Heart left ventricle (tissue), 16 donors: ENCODE measurements at regions not wholly inside any gene's neighbourhood (a gene's known extent, or its start where the extent isn't known, plus 50 kb on each side); places are given as distances from the start of the nearest gene placed in this dataset.
A peak's percentile ranks its signal among the peaks of the same experiment; 100 is the strongest.

ENCODE experiments used
- ATAC-seq, 4 donors: fragments of 200-7000 bp; cut with Tn5 transposase; one replicate each; pipeline ENCODE4 v1.9.1; 2020 to 2022; ENCODE audit warnings: moderate library complexity in 4 of 4, mild to moderate bottlenecking in 3 of 4, moderate number of reproducible peaks in 1 of 4
- DNase-seq, 5 donors: peaks; one replicate each; pipeline ENCODE4 v3.0.0-alpha.2; 2020
- H3K27ac ChIP-seq, 12 donors: fragments of 200-600 bp; sonication (generic) in 4 of 12; one replicate each; pipeline versions ENCODE4 v1.5.0 to v1.8.0; 2016 to 2022; ENCODE audit warnings: mild to moderate bottlenecking in 2 of 12
- H3K27me3 ChIP-seq, 9 donors: fragments of 200-600 bp; sonication (generic) in 2 of 9; one replicate each; pipeline versions ENCODE4 v1.5.1 to v1.8.0; 2016 to 2022; ENCODE audit warnings: mild to moderate bottlenecking in 3 of 9
- H3K36me3 ChIP-seq, 9 donors: fragments of 200-600 bp; sonication (generic) in 2 of 9; one replicate each; pipeline versions ENCODE4 v1.5.0 to v1.8.0; 2018 to 2022; ENCODE audit warnings: mild to moderate bottlenecking in 2 of 9
- H3K4me1 ChIP-seq, 12 donors: fragments of 200-600 bp; sonication (generic) in 4 of 12; one replicate each; pipeline versions ENCODE4 v1.5.0 to v1.8.0; 2016 to 2022; ENCODE audit warnings: mild to moderate bottlenecking in 3 of 12
- H3K4me3 ChIP-seq, 12 donors: fragments of 200-600 bp; sonication (generic) in 4 of 12; one replicate each; pipeline versions ENCODE4 v1.5.0 to v1.8.0; 2017 to 2022; ENCODE audit warnings: mild to moderate bottlenecking in 9 of 12, moderate library complexity in 4 of 12
- H3K9me3 ChIP-seq, 12 donors: fragments of 200-600 bp; sonication (generic) in 4 of 12; one replicate each; pipeline versions ENCODE4 v1.5.0 to v1.8.0; 2016 to 2022; ENCODE audit warnings: mild to moderate bottlenecking in 1 of 12
- CTCF ChIP-seq, 12 donors: fragments of 200-600 bp; sonication (generic) in 4 of 12; IDR thresholded peaks; one replicate each; pipeline versions ENCODE4 v1.5.0 to v1.8.0; 2018 to 2022; ENCODE audit warnings: antibody characterized with exemption in 12 of 12, mild to moderate bottlenecking in 5 of 12
- POLR2A ChIP-seq, 2 donors: fragments of 450-650 bp; IDR thresholded peaks; one replicate each; pipeline ENCODE4 v1.6.1; 2017; ENCODE audit warnings: antibody characterized with exemption in 2 of 2, mild to moderate bottlenecking in 2 of 2, moderate library complexity in 2 of 2
- WGBS, 4 donors: extraction: QIAGEN DNeasy Blood & Tissue Kit in 2 of 4; methylation state at CpG; one replicate each; pipeline versions ENCODE4 v1.1.5 to v1.1.7; 2013 to 2018; 5-methylcytosine and 5-hydroxymethylcytosine counted together
- intact Hi-C, 10 donors: fragments of 100-400 bp; cut with DNase I; formaldehyde crosslinking; loops; one replicate each; pipeline versions ENCODE4 v1.11.1 to v1.14.2; 2022
- donor health status: ischemic (EF 13 %, LVEDD 7.1; RV severe dilation, severe dysfunction).
- donor health status: healthy with polysubstance abuse.
- donor health status: DM: no; HTN: yes; CAD: no.
- donor health status: DM: no; HTN: no; CAD: no.
- donor health status: ischemic (EF 25% LVEDD 6.9; RV normal size, moderate dysfunction).
- donor health status: ischemic (EF 25% LVEDD 5.7; RV mildly dilated, moderate dysfunction).
- donor health status: healthy.
- donor health status: DM: yes; HTN: yes; CAD: no.
- donor health status: ischemic (EF 35%, LVEDD 5.7; RV mildly dilated, moderate dysfunction).
- donor health status: nonischemic (EF 11% LVEDD 7.7; RV severe dilation, severe dysfunction).
- donor health status: DM: yes; HTN: yes; CAD: no.
- donor health status: PGD.
- donor health status: ischemic (EF 29% LVEDD 5.4; RV normal size, mild dysfunction).
- donor health status: nonischemic (EF 23%, LVEDD 6.1; RV moderate dilation, normal function).

GRCh38 chr4:38605753-38606586 lies 58.0 kb upstream of the KLF3 start:
- no peak for TF ChIP-seq POLR2A (IDR thresholded peaks at IDR 0.05)
- no peak for TF ChIP-seq CTCF (IDR thresholded peaks at IDR 0.05)
- H3K4me1 ChIP-seq, result peaks cover 0 to 26% (median 1%) of the 10 kb centered on the region in 12 donors
- DNase-seq (no peak), ATAC-seq (peak in 3 of 4 donors; percentile 18 to 30 (median 18))
- intact Hi-C loops, result no loop called here
- no peak overlapping the region for H3K27ac ChIP-seq
- no peaks in the 10 kb centered on the region for H3K9me3 ChIP-seq
- no peaks in the 10 kb centered on the region for H3K27me3 ChIP-seq
- H3K4me3 ChIP-seq, result no peak overlapping the region
- 69 to 79% (median 75%) methylated on average over 12 of the region's 12 CpGs for WGBS, 4 donors
- H3K36me3 ChIP-seq, result no peaks in the 10 kb centered on the region

GRCh38 chr4:38606587-38606905 lies 57.5 kb upstream of the KLF3 start:
- H3K4me3 ChIP-seq, result no peak overlapping the region
- DNase-seq (no peak), ATAC-seq (no peak)
- H3K9me3 ChIP-seq, result no peaks in the 10 kb centered on the region
- TF ChIP-seq CTCF (IDR thresholded peaks at IDR 0.05) (no peak), POLR2A (IDR thresholded peaks at IDR 0.05) (no peak)
- H3K27ac ChIP-seq, result no peak overlapping the region
- no peaks in the 10 kb centered on the region for H3K36me3 ChIP-seq
- WGBS, 4 donors, result 87 to 93% (median 90%) methylated on average over 8 of the region's 8 CpGs
- peaks cover 0 to 26% (median 0%) of the 10 kb centered on the region in 12 donors for H3K4me1 ChIP-seq
- intact Hi-C loops, result no loop called here
- H3K27me3 ChIP-seq, result no peaks in the 10 kb centered on the region

- WGBS, 4 donors, result 68 to 75% (median 71%) methylated on average over 3 of the region's 3 CpGs
- TF ChIP-seq POLR2A (IDR thresholded peaks at IDR 0.05), result no peak
- Histone ChIP-seq H3K27ac (no peak overlapping the region), H3K36me3 (no peaks in the 10 kb centered on the region), H3K4me1 (peaks cover 0 to 54% (median 7%) of the 10 kb centered on the region in 12 donors), H3K27me3 (no peaks in the 10 kb centered on the region), H3K9me3 (no peaks in the 10 kb centered on the region), H3K4me3 (no peak overlapping the region)
- ATAC-seq (no peak), DNase-seq (no peak)
- intact Hi-C loops, result no loop called here
Measured at GRCh38 chr4:38609614-38610013, 54.4 kb upstream of the KLF3 start.

- peaks cover 0 to 60% (median 7%) of the 10 kb centered on the region in 12 donors for H3K4me1 ChIP-seq
Measured at GRCh38 chr4:38610521-38610920, 53.5 kb upstream of the KLF3 start.

More at GRCh38 chr4:38610521-38610920, 53.5 kb upstream of the KLF3 start:
- 85 to 90% (median 87%) methylated on average over 5 of the region's 5 CpGs for WGBS, 4 donors
- Histone ChIP-seq H3K4me3 (no peak overlapping the region), H3K27me3 (no peaks in the 10 kb centered on the region), H3K9me3 (no peaks in the 10 kb centered on the region), H3K36me3 (no peaks in the 10 kb centered on the region), H3K27ac (peak overlapping the region in 1 of 12 donors; percentile 70)
- ATAC-seq, result no peak
- intact Hi-C loops, result no loop called here
- TF ChIP-seq POLR2A (IDR thresholded peaks at IDR 0.05) (no peak), CTCF (IDR thresholded peaks at IDR 0.05) (no peak)
- DNase-seq, result no peak
